ENCODE measurements at regions not wholly inside any gene's neighbourhood (a gene's known extent, or its start where the extent isn't known, plus 50 kb on each side); places are given as distances from the start of the nearest gene placed in this dataset.

GRCh38 chr14:95006479-95006878 is 150.8 kb downstream of the DICER1 start:
- no peak for DNase-seq
- H3K36me3 ChIP-seq = no peaks in the 10 kb centered on the region
- intact Hi-C loops (cut with DNase I) = no loop called here
- peaks cover 8% of the 10 kb centered on the region for H3K27me3 ChIP-seq
- no peak overlapping the region for H3K27ac ChIP-seq
- H3K4me3 ChIP-seq = no peak overlapping the region
- no peaks in the 10 kb centered on the region for H3K4me1 ChIP-seq
- no peak for TF ChIP-seq CTCF (IDR thresholded peaks at IDR 0.05)
- H3K9me3 ChIP-seq = no peaks in the 10 kb centered on the region
- no peak for ATAC-seq

- Histone ChIP-seq H3K4me1 (no peaks in the 10 kb centered on the region), H3K4me3 (no peak overlapping the region), H3K27ac (no peak overlapping the region), H3K36me3 (no peaks in the 10 kb centered on the region), H3K9me3 (no peaks in the 10 kb centered on the region), H3K27me3 (peaks cover 8% of the 10 kb centered on the region)
- DNase-seq (no peak), ATAC-seq (no peak)
- TF ChIP-seq CTCF (IDR thresholded peaks at IDR 0.05) = no peak
- intact Hi-C loops (cut with DNase I) = no loop called here
Observed at GRCh38 chr14:95006051-95006450, 151.3 kb downstream of the DICER1 start.

GRCh38 chr14:95003099-95003960 is 154.0 kb downstream of the DICER1 start:
- DNase-seq (no peak), ATAC-seq (no peak)
- intact Hi-C loops (cut with DNase I) = no loop called here
- Histone ChIP-seq H3K27ac (no peak overlapping the region), H3K36me3 (no peaks in the 10 kb centered on the region), H3K4me3 (no peak overlapping the region), H3K9me3 (no peaks in the 10 kb centered on the region), H3K27me3 (peaks cover 13% of the 10 kb centered on the region), H3K4me1 (no peaks in the 10 kb centered on the region)
- no peak for TF ChIP-seq CTCF (IDR thresholded peaks at IDR 0.05)

- no peak overlapping the region for H3K4me3 ChIP-seq
- no peak overlapping the region for H3K27ac ChIP-seq
- ATAC-seq (peak; percentile 15), DNase-seq (no peak)
- no peak for TF ChIP-seq CTCF (IDR thresholded peaks at IDR 0.05)
- no peaks in the 10 kb centered on the region for H3K9me3 ChIP-seq
- H3K36me3 ChIP-seq = no peaks in the 10 kb centered on the region
- no peaks in the 10 kb centered on the region for H3K4me1 ChIP-seq
- peaks cover 10% of the 10 kb centered on the region for H3K27me3 ChIP-seq
- intact Hi-C loops (cut with DNase I) = no loop called here
Observed at GRCh38 chr14:94998685-94999084, 158.6 kb downstream of the DICER1 start.

- no peak overlapping the region for H3K4me3 ChIP-seq
- peaks cover 10% of the 10 kb centered on the region for H3K27me3 ChIP-seq
- H3K36me3 ChIP-seq = no peaks in the 10 kb centered on the region
- H3K27ac ChIP-seq = no peak overlapping the region
- H3K9me3 ChIP-seq = no peaks in the 10 kb centered on the region
- ATAC-seq = no peak
- H3K4me1 ChIP-seq = no peaks in the 10 kb centered on the region
- DNase-seq = no peak
- TF ChIP-seq CTCF (IDR thresholded peaks at IDR 0.05) = no peak
- intact Hi-C loops (cut with DNase I) = no loop called here
Observed at GRCh38 chr14:94998110-94998509, 159.2 kb downstream of the DICER1 start.
